Ectodermal cell (in vitro differentiated cells): ENCODE measurements at regions not wholly inside any gene's neighbourhood (a gene's known extent, or its start where the extent isn't known, plus 50 kb on each side); places are given as distances from the start of the nearest gene placed in this dataset.

Source experiments
- H3K27ac ChIP-seq: 2 replicates; pipeline ENCODE4 v1.7.0; 2013; ENCODE audit warnings: mild to moderate bottlenecking, low read depth, low read length; ENCODE audit not compliant: insufficient read depth, poor library complexity, severe bottlenecking
- H3K27me3 ChIP-seq: 2 replicates; pipeline ENCODE4 v1.7.0; 2013; ENCODE audit warnings: mild to moderate bottlenecking, low read length; ENCODE audit not compliant: insufficient read depth, control insufficient read depth, poor library complexity, severe bottlenecking
- H3K36me3 ChIP-seq: one replicate; pipeline ENCODE4 v1.7.0; 2013; ENCODE audit warnings: low read length; ENCODE audit not compliant: control insufficient read depth, insufficient read depth
- H3K4me1 ChIP-seq: one replicate; pipeline ENCODE4 v1.7.0; 2013; ENCODE audit warnings: low read length; ENCODE audit not compliant: control insufficient read depth, insufficient read depth
- H3K4me3 ChIP-seq: 2 replicates; pipeline ENCODE4 v1.7.0; 2013; ENCODE audit warnings: low read depth, low read length, control low read depth; ENCODE audit not compliant: insufficient read depth
- H3K9me3 ChIP-seq: 2 replicates; pipeline ENCODE4 v1.7.0; 2013; ENCODE audit warnings: mild to moderate bottlenecking, low read length, moderate library complexity; ENCODE audit not compliant: control insufficient read depth
- WGBS, 2 experiments: methylation state at CpG; one replicate each; pipeline ENCODE4 v1.1.7; 2013; ENCODE audit warnings: missing lambda C conversion rate in 2 of 2; 5-methylcytosine and 5-hydroxymethylcytosine counted together

DNA sequence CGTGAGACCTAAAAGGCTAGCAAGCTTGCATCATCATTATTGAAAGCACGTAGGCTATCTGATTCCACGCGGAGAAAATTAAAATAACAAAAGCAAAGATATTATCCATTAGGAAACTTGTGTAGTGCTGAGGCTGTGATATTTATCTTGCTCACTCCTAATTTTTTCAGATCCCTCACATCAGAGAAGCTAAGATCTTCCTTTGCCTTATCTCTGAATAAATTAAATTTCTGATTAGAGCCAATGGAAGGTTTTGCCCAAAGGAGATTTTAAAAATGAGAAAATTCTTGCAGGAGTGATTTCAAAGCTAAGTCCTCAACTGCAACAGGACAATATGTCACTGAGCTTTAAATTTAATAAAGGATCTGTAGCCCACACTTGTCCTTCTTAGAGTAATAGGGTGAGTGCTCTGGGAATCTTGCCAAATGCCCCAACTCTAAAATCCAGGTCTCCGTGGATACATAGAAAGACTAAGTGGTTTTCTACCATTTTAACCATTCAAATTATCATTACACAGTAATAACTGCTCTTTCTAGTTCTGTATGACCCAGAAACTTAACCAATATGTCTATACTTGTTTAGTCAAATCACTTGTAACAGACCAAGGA is 295.0 kb downstream of the CAAP1 start:
- Histone ChIP-seq H3K27me3 (no peaks in the 10 kb centered on the region), H3K4me3 (no peak overlapping the region), H3K9me3 (no peaks in the 10 kb centered on the region), H3K36me3 (no peaks in the 10 kb centered on the region), H3K4me1 (no peaks in the 10 kb centered on the region), H3K27ac (no peak overlapping the region)
- WGBS, 2 experiments: 94 to 98% methylated on average over 3 to 5 of the region's 5 CpGs

DNA sequence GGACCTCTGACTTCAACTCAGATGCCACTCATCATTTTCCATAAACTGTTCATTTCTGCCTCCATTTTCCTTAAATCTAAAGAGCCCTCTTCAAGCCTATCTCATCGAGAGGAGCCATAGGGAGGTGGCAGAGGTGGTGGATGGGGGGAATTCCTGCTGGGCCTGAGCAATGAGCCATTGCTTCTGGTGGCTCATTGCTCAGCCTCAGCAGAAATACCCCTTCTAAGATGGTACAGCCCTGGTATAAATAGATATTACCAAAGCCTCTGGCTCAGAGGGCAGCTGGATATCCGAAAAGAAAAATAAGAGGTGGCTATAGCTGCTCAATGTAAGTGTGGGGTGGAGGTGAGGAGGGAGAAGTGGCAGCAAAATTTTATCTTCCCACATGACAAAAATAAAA is 313.5 kb downstream of the CAAP1 start:
- 75 to 80% methylated on average over 1 to 2 of the region's 2 CpGs for WGBS, 2 experiments
- H3K4me3 ChIP-seq: no peak overlapping the region

DNA sequence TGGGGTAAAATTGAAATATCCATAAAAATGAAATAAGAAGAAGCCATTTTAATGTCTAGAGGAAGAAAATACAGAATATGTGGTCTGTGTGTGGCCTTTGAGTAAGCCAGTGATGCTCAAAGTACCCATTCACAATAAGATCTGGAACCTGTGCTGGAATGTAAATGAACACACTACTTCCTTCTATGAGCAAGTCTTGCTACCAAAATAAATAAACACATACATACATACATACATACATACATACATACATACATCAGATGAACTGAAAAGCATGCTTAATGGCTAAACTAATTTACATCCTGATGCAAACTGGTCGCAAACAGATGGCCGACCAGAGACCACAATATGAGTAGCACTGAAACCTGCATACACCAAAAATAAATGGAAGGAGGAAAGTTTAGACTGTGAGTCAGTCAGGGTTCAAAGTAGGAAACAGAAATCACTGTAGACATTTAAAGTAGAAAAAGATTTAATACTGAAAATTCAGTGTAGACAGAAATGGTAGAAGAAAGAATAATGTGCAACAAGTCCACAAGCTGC is 317.6 kb downstream of the CAAP1 start:
- Histone ChIP-seq H3K27ac (no peak overlapping the region), H3K4me3 (no peak overlapping the region), H3K27me3 (no peaks in the 10 kb centered on the region), H3K4me1 (no peaks in the 10 kb centered on the region), H3K9me3 (no peaks in the 10 kb centered on the region), H3K36me3 (no peaks in the 10 kb centered on the region)
- 87 to 98% methylated on average over 2 of the region's 2 CpGs for WGBS, 2 experiments

More for the DNA sequence above, 313.5 kb downstream of the CAAP1 start:
- H3K36me3 ChIP-seq: no peaks in the 10 kb centered on the region
- H3K4me1 ChIP-seq: no peaks in the 10 kb centered on the region
- no peaks in the 10 kb centered on the region for H3K9me3 ChIP-seq
- no peak overlapping the region for H3K27ac ChIP-seq
- H3K27me3 ChIP-seq: no peaks in the 10 kb centered on the region

DNA sequence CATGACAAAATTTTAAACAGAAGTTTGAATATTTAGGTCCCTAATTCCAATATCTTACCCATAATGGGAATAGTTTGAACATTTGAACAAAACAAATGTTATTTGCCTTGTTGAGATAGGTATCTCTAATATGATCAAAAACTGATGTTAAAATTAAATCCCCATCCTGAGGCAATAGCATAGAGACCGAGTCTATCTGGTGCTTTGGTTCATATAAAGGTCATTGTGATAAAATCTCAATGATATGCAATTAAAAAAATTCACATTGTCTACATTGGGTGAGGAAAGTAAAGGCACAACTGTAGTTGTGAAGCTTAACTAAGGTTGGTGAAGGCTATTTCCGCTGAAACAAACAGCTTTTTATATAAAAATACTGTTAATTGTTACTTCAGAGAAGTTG is 318.3 kb downstream of the CAAP1 start:
- no peaks in the 10 kb centered on the region for H3K9me3 ChIP-seq
- no peaks in the 10 kb centered on the region for H3K27me3 ChIP-seq
- no peaks in the 10 kb centered on the region for H3K36me3 ChIP-seq
- H3K4me3 ChIP-seq: no peak overlapping the region
- 100% methylated on average over 2 of the region's 2 CpGs; no CpG with 5 or more reads in 1 of the 2 experiments for WGBS, 2 experiments
- H3K4me1 ChIP-seq: no peaks in the 10 kb centered on the region
- no peak overlapping the region for H3K27ac ChIP-seq

DNA sequence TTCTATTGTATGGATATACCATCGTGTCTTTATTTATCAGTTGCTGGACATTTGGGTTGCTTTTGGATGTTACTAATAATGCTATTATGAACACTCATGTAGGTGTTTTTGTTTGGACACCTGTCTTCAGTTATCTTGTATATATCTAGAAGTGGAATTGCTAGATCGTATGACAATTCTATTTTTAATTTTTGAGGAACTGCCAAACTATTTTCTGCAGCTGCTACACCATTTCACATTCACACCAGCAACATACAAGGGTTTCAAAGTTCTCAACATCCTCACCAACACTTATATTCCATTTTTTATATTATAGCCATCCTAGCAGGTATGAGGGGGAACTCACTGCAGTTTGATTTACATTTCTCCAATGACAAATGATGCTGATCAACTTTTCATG is 324.6 kb downstream of the CAAP1 start:
- no peak overlapping the region for H3K27ac ChIP-seq
- WGBS, 2 experiments: 100% methylated on average over 2 of the region's 2 CpGs; no CpG with 5 or more reads in 1 of the 2 experiments
- H3K9me3 ChIP-seq: no peaks in the 10 kb centered on the region
- H3K36me3 ChIP-seq: no peaks in the 10 kb centered on the region
- H3K27me3 ChIP-seq: no peaks in the 10 kb centered on the region
- H3K4me1 ChIP-seq: peaks cover 4% of the 10 kb centered on the region
- H3K4me3 ChIP-seq: no peak overlapping the region

DNA sequence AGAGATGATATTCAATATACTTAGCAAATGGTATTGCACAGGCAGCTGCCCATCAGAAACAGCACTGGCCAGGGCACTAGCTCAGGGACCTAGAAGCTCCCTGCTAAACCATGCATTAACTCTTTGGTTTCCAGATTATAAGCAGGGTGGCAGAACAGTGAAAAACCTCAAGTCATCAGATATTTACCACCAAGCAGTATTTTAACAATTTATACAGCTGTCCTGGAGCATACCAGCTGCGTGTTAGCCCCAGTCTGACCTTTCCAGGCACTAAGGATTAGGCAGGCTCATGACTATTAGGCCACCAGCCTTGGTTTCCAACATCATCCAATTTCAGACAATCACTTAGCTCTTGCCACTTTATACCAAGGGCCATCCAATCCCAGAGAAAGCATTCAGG is 326.5 kb downstream of the CAAP1 start:
- WGBS, 2 experiments: 89 to 91% methylated on average over 1 of the region's 1 CpG
- peaks cover 4% of the 10 kb centered on the region for H3K4me1 ChIP-seq

DNA sequence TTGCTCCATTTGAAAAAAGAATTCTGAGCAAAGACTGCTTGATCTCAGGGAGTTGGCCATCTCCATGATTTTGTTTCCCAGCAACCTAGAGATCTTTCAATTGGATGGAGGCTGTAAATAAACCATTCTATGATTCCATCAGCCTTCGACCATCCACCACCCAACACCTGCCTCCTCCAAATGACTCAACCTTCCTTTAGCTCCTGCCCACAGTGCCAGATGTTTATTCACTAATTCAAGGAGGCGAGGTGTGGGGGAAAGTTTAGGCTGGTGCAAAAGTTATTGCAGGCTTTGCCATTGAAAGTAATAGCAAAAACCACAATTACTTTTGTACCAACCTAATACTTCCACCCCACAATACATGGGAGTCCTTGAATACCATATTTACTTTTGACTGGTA is 327.5 kb downstream of the CAAP1 start:
- Histone ChIP-seq H3K36me3 (no peaks in the 10 kb centered on the region), H3K27ac (no peak overlapping the region), H3K4me3 (no peak overlapping the region), H3K9me3 (no peaks in the 10 kb centered on the region), H3K27me3 (no peaks in the 10 kb centered on the region), H3K4me1 (peaks cover 4% of the 10 kb centered on the region)
- 100% methylated on average over 1 to 2 of the region's 2 CpGs for WGBS, 2 experiments

More for the DNA sequence above, 326.5 kb downstream of the CAAP1 start:
- no peak overlapping the region for H3K27ac ChIP-seq
- H3K9me3 ChIP-seq: no peaks in the 10 kb centered on the region
- no peaks in the 10 kb centered on the region for H3K27me3 ChIP-seq
- no peaks in the 10 kb centered on the region for H3K36me3 ChIP-seq
- H3K4me3 ChIP-seq: no peak overlapping the region

DNA sequence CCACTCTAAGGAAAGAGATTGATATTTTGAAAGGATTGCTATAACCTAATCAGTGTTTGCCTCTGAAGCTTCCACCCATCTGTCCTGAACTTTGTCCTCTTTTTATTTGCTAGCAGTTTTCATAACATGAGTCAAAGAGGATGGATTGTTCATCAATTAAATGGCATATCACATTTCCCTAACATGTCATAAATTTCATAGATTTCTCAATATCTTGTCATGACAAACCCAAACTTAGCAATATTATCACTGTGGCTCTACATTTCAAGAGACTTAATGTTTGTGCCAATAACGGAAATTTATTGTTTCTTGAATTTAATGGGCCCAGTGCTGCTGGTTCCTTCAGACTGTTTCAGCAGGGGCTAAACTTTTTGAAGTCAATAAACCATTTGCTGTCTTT is 330.3 kb downstream of the CAAP1 start:
- Histone ChIP-seq H3K9me3 (no peaks in the 10 kb centered on the region), H3K4me1 (peaks cover 4% of the 10 kb centered on the region), H3K27ac (no peak overlapping the region), H3K27me3 (no peaks in the 10 kb centered on the region), H3K36me3 (no peaks in the 10 kb centered on the region), H3K4me3 (no peak overlapping the region)
- 89 to 94% methylated on average over 1 of the region's 1 CpG for WGBS, 2 experiments

DNA sequence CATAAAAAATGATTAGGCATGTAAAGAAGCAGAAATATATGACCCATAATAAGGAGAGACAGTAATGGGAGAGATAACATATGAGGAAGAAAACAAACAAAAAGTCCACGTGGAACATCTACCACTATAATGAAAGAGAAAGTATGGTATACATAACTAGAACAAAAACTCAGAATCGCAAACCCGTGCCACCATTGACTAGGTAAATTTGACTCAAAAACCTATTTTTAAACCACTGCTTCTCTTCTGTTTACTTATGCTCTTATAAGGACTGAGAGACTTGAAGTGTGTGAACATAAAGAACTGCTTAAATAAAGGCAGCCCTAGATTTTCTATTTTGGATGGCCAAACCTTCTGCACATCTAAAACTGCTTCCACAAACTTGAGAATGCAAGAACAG is 330.7 kb downstream of the CAAP1 start:
- peaks cover 4% of the 10 kb centered on the region for H3K4me1 ChIP-seq
- H3K27ac ChIP-seq: no peak overlapping the region
- H3K27me3 ChIP-seq: no peaks in the 10 kb centered on the region
- H3K36me3 ChIP-seq: no peaks in the 10 kb centered on the region
- H3K9me3 ChIP-seq: no peaks in the 10 kb centered on the region
- 100% methylated on average over 3 of the region's 3 CpGs; no CpG with 5 or more reads in 1 of the 2 experiments for WGBS, 2 experiments
- H3K4me3 ChIP-seq: no peak overlapping the region

DNA sequence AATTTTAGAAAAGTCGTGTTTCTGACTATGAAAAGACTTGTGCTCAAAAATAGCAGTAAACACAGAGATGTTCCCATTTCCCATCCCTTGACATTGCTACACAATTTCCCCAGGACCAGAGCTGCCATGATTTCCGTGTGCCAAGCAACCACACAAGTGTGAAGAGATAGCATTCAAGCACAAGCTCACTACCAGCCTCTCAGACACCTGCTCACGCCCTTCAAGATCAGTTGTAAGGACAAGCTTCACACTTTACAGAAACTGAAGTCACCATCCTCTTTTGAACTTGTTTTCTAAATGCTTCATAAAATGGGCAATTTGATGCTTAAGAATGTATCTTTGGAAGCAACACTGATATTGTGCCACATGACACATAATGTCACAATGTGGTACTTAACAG is 333.1 kb downstream of the CAAP1 start:
- Histone ChIP-seq H3K4me3 (no peak overlapping the region), H3K27ac (no peak overlapping the region), H3K4me1 (no peaks in the 10 kb centered on the region), H3K9me3 (no peaks in the 10 kb centered on the region), H3K27me3 (no peaks in the 10 kb centered on the region), H3K36me3 (no peaks in the 10 kb centered on the region)
- 92 to 96% methylated on average over 3 of the region's 3 CpGs for WGBS, 2 experiments
